Mammary epithelial cell (primary cell): ENCODE measurements at regions not wholly inside any gene's neighbourhood (a gene's known extent, or its start where the extent isn't known, plus 50 kb on each side); places are given as distances from the start of the nearest gene placed in this dataset.

Experiments
- CTCF ChIP-seq, 2 donors: IDR thresholded peaks in 1 of 2; conservative IDR thresholded peaks in 1 of 2; 2 replicates each; pipeline ENCODE4 v1.5.1; 2011 to 2012; ENCODE audit warnings: inconsistent platforms in 2 of 2, low read length in 2 of 2, mild to moderate bottlenecking in 2 of 2, control low read depth in 1 of 2, low read depth in 1 of 2; ENCODE audit not compliant: insufficient read depth in 1 of 2; ENCODE audit errors: extremely low read depth in 1 of 2
- EZH2 ChIP-seq: IDR thresholded peaks from 2 replicates; pipeline ENCODE4 v1.6.1; 2012; ENCODE audit warnings: low read length, inconsistent platforms, borderline replicate concordance

- TF ChIP-seq CTCF (conservative IDR thresholded peaks at IDR 0.05 in 1 of 2, IDR thresholded peaks at IDR 0.05 in 1 of 2; ENCODE audit: extremely low read depth in 1 of 2, insufficient read depth in 1 of 2, low read depth in 1 of 2, low read length in 2 of 2): no peak
- no peak for TF ChIP-seq EZH2
These were observed 1243.1 kb upstream of the ADGRB3 start for GRCh38 chr6:67391955-67392354.
